H1 (cell line): ENCODE measurements at regions not wholly inside any gene's neighbourhood (a gene's known extent, or its start where the extent isn't known, plus 50 kb on each side); places are given as distances from the start of the nearest gene placed in this dataset.

Experiments
- BCL11A ChIP-seq, 2 experiments: IDR thresholded peaks; one replicate each; pipeline ENCODE4 v1.6.1; 2011; ENCODE audit warnings: low read depth in 2 of 2, low read length in 2 of 2, mild to moderate bottlenecking in 2 of 2
- TF ChIP-seq, protein P1 (sequence below), 3 experiments: IDR thresholded peaks; 1 replicate in 2 of 3; 2 replicates in 1 of 3; pipeline versions ENCODE4 v1.5.1 to v1.6.1; 2011; ENCODE audit warnings: low read length in 3 of 3, mild to moderate bottlenecking in 3 of 3, inconsistent platforms in 2 of 3, low read depth in 1 of 3, moderate library complexity in 1 of 3; ENCODE audit not compliant: insufficient read depth in 1 of 3; ENCODE audit errors: control extremely low read depth in 1 of 3

- TF ChIP-seq, protein P1, sequence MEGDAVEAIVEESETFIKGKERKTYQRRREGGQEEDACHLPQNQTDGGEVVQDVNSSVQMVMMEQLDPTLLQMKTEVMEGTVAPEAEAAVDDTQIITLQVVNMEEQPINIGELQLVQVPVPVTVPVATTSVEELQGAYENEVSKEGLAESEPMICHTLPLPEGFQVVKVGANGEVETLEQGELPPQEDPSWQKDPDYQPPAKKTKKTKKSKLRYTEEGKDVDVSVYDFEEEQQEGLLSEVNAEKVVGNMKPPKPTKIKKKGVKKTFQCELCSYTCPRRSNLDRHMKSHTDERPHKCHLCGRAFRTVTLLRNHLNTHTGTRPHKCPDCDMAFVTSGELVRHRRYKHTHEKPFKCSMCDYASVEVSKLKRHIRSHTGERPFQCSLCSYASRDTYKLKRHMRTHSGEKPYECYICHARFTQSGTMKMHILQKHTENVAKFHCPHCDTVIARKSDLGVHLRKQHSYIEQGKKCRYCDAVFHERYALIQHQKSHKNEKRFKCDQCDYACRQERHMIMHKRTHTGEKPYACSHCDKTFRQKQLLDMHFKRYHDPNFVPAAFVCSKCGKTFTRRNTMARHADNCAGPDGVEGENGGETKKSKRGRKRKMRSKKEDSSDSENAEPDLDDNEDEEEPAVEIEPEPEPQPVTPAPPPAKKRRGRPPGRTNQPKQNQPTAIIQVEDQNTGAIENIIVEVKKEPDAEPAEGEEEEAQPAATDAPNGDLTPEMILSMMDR (IDR thresholded peaks at IDR 0.05; ENCODE audit: control extremely low read depth in 1 of 3, insufficient read depth in 1 of 3, low read depth in 1 of 3, low read length in 3 of 3): no peak
- no peak for TF ChIP-seq BCL11A (IDR thresholded peaks at IDR 0.05; ENCODE audit: low read depth in 2 of 2, low read length in 2 of 2)
Observed at GRCh38 chr3:159513867-159514380, 474.7 kb upstream of the IL12A start (continued).
